Mononuclear cell (primary cell): ENCODE measurements at regions not wholly inside any gene's neighbourhood (a gene's known extent, or its start where the extent isn't known, plus 50 kb on each side); places are given as distances from the start of the nearest gene placed in this dataset.
A peak's percentile ranks its signal among the peaks of the same experiment; 100 is the strongest.

Source experiments
- H3K27me3 ChIP-seq: 2 replicates; pipeline ENCODE4 v1.6.0; 2011; ENCODE audit warnings: low read length, control low read depth; ENCODE audit not compliant: insufficient read depth
- H3K4me1 ChIP-seq: 2 replicates; pipeline ENCODE4 v1.5.1; 2011; ENCODE audit warnings: mild to moderate bottlenecking, low read length, control low read depth; ENCODE audit not compliant: insufficient read depth
- H3K4me3 ChIP-seq: 2 replicates; pipeline ENCODE4 v1.5.1; 2011; ENCODE audit warnings: mild to moderate bottlenecking, low read length, moderate library complexity
- H3K9me3 ChIP-seq: 2 replicates; pipeline ENCODE4 v1.5.1; 2011; ENCODE audit warnings: low read depth, mild to moderate bottlenecking, control low read depth, low read length

DNA sequence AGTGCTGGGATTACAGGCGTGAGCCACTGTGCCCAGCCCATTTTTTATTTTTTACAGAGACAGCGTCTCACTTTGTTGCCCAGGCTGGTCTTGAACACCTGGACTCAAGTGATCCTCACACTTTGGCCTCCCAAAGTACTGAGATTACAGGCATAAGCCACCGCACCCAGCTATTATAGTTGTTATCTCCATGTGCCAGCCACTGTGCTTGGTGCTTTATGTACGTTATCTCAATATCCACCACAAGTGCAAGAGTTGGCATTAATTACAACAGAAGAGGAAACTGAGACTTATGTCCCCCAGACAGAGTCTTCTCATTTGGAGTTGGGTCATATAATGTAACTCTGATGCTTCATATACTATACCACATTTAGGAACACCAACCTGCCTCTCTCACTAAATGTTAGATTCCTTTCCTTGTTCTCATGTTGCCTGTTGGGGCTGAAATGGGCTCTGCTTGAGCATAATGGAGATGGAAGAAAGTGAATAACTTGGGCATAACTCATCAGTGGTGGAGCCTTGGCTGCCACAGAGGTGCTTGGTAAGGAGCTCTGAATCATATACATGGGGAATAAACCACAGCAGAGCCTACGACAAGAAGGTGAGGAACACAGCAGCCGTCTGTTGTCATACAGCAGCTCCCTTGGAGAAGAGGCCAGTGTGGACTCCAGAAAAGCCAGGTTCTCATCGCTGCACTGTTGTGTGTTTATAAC lies 84.3 kb downstream of the SPRY1 start:
- peaks cover 16% of the 10 kb centered on the region for H3K4me1 ChIP-seq
- no peak overlapping the region for H3K4me3 ChIP-seq
- no peaks in the 10 kb centered on the region for H3K9me3 ChIP-seq
- H3K27me3 ChIP-seq, result no peaks in the 10 kb centered on the region

DNA sequence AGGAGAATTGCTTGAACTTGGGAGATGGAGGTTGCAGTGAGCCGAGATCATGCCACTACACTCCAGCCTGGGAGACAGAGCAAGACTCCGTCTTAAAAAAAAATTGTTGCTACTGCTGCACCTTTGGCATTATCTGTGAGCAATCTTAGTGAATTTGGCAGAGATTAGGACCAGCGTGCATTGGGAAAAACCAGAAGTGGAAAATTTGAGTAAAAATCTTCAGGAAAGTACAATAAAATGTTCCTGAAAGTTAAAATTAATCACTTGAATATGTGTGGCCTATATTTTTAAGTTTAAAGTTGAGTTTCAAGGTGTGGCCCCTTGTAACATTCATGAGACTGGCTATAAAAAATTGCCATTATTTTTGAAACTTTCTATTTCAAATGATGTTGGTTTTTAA lies 85.1 kb downstream of the SPRY1 start:
- Histone ChIP-seq H3K4me1 (peaks cover 16% of the 10 kb centered on the region), H3K4me3 (no peak overlapping the region), H3K27me3 (no peaks in the 10 kb centered on the region), H3K9me3 (no peaks in the 10 kb centered on the region)

DNA sequence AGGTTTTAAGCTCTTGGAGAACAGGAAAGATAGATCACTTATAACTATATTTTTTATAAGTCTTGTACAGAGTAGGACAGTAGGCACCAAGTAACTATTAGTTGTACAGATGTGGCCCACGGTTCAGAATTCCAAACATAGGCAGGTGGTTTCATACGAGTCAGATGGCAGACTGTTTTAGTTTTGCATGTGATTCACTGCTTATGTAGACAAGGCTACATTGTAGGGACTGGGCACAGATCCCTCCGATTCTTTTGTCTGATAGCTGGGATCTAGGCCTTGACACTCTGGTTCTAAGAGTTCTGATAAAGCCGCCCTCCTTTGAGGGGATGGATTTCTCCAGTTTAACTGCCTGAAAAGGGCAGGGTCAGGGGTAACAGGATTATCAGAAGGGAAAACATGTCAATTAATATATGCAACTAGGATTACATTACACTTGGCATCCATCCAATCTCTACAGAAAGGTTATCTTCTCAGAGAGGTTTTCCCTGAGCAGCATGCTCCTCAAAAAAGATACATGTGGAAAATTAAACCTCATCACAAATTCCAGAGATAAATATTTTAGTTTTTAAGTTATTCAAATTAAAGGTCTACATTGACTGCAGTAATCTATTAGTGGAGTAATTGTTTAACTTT lies 87.8 kb downstream of the SPRY1 start:
- Histone ChIP-seq H3K4me3 (no peak overlapping the region), H3K9me3 (no peaks in the 10 kb centered on the region), H3K4me1 (peaks cover 10% of the 10 kb centered on the region), H3K27me3 (no peaks in the 10 kb centered on the region)

- Histone ChIP-seq H3K9me3 (no peaks in the 10 kb centered on the region), H3K4me3 (no peak overlapping the region), H3K27me3 (no peaks in the 10 kb centered on the region)
Observed at GRCh38 chr4:123485601-123486000, 89.0 kb downstream of the SPRY1 start.

DNA sequence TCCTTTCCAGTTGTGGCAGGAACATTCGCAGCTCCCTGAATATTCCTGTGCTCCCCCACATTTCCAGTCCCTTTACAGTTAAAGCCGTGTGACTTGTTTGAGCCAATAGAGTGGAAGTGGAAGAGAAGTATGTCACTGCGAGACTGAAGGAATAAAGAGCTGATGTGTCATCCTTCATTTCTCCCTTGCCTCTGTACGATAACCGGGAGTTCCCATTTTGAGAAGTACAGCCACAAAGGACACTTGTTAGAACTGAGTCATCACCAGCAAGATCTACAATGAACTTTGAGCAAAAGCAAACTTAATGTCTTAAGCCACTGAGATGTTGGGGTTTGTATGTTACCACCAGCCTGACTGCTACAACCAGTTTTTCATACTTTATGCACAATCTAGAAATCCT lies 92.3 kb downstream of the SPRY1 start:
- Histone ChIP-seq H3K27me3 (no peaks in the 10 kb centered on the region), H3K4me1 (peaks cover 10% of the 10 kb centered on the region), H3K9me3 (no peaks in the 10 kb centered on the region), H3K4me3 (no peak overlapping the region)

More at GRCh38 chr4:123485601-123486000, 89.0 kb downstream of the SPRY1 start:
- peaks cover 10% of the 10 kb centered on the region for H3K4me1 ChIP-seq

GRCh38 chr4:123495530-123495929 lies 98.9 kb downstream of the SPRY1 start:
- Histone ChIP-seq H3K4me1 (peaks cover 10% of the 10 kb centered on the region), H3K4me3 (no peak overlapping the region), H3K27me3 (no peaks in the 10 kb centered on the region), H3K9me3 (no peaks in the 10 kb centered on the region)

- H3K4me3 ChIP-seq, result no peak overlapping the region
Observed at GRCh38 chr4:123496421-123496820, 99.8 kb downstream of the SPRY1 start.

DNA sequence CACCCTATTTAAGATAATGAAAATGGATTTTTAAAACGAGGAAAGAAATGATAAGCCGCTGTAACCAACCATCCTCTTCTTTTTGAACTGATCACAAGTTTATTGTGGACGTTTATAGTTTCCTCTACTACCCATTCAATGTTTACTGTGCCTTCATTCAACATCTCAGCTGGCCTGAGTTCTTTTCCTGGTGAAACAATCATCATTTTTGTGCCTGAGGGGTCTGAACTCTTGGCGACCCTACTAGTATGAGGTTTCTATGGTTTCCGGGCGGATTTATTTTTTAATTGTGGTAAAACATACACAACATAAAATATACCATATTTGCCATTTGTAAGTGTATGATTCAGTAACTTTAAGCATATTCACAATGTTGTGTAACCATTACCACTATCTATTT lies 100.7 kb downstream of the SPRY1 start:
- no peaks in the 10 kb centered on the region for H3K27me3 ChIP-seq
- no peak overlapping the region for H3K4me3 ChIP-seq
- peaks cover 10% of the 10 kb centered on the region for H3K4me1 ChIP-seq
- H3K9me3 ChIP-seq, result no peaks in the 10 kb centered on the region

More at GRCh38 chr4:123496421-123496820, 99.8 kb downstream of the SPRY1 start:
- H3K4me1 ChIP-seq, result peaks cover 10% of the 10 kb centered on the region
- H3K9me3 ChIP-seq, result no peaks in the 10 kb centered on the region
- no peaks in the 10 kb centered on the region for H3K27me3 ChIP-seq

DNA sequence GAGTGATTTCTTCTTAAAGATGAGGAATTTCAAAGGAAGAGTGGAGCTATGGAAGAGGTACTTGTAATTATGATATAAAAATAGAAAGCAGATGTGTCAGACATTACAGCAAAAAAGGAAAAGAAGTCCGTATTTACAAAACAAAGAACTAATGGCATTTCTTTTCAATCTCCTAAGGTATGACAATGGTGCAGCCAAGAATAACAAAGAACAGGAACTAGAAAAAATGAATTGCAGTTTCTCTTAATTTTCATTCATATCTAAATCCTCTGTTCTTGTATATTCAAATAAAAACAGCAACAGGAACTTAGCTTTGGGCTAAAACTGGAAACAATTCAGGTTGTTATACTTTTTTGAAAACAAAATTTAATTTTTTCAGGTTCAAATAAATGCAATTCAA lies 105.1 kb downstream of the SPRY1 start:
- Histone ChIP-seq H3K27me3 (peaks cover 5% of the 10 kb centered on the region), H3K9me3 (no peaks in the 10 kb centered on the region), H3K4me3 (no peak overlapping the region)

GRCh38 chr4:123503698-123504363 lies 107.2 kb downstream of the SPRY1 start:
- no peaks in the 10 kb centered on the region for H3K9me3 ChIP-seq
- H3K4me1 ChIP-seq, result peaks cover 12% of the 10 kb centered on the region
- H3K27me3 ChIP-seq, result peaks cover 5% of the 10 kb centered on the region
- H3K4me3 ChIP-seq, result no peak overlapping the region

More for the DNA sequence above, 105.1 kb downstream of the SPRY1 start:
- H3K4me1 ChIP-seq, result peaks cover 12% of the 10 kb centered on the region

GRCh38 chr4:123505095-123506010 lies 108.8 kb downstream of the SPRY1 start:
- Histone ChIP-seq H3K4me1 (peaks cover 12% of the 10 kb centered on the region), H3K27me3 (peaks cover 5% of the 10 kb centered on the region), H3K4me3 (peak overlapping the region; percentile 38), H3K9me3 (no peaks in the 10 kb centered on the region)

DNA sequence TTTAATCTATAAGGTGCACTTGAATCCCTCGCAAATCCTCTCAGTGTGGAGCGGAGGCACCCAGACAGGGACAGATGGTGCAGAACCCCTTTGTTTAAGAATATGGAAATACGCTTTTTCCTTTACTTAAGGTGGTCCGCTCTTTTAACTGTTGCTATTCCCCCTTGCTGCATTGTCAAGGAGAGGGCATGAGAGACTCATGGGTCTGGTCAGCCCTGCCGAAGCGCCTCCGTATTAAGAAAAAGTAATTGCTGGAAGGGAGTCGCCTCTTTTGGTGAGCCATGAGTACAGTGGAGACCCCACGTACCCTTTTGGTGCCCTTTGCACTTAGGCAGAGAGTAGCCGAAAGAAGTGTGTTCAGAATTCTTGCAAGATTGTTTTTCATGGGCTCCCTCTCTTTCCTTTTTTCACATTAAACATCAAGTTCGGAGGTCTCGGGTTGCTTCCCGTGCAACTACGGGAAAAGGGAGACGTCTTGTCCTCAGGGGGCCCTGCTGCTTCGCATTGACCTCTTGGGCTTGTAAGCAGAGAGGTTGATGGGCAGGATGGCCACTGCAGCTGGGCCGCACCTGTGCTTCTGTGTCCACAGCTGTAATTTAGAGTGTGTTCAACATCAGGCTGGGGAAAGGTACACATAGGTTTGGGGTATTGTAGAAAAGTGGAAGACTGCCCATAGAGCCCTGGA lies 109.6 kb downstream of the SPRY1 start:
- peaks cover 12% of the 10 kb centered on the region for H3K4me1 ChIP-seq
- peaks cover 5% of the 10 kb centered on the region for H3K27me3 ChIP-seq
- peak overlapping the region; percentile 38 for H3K4me3 ChIP-seq
- H3K9me3 ChIP-seq, result no peaks in the 10 kb centered on the region

- Histone ChIP-seq H3K4me1 (peaks cover 12% of the 10 kb centered on the region), H3K27me3 (peaks cover 5% of the 10 kb centered on the region), H3K4me3 (no peak overlapping the region), H3K9me3 (no peaks in the 10 kb centered on the region)
Observed at GRCh38 chr4:123507376-123507775, 110.8 kb downstream of the SPRY1 start.

DNA sequence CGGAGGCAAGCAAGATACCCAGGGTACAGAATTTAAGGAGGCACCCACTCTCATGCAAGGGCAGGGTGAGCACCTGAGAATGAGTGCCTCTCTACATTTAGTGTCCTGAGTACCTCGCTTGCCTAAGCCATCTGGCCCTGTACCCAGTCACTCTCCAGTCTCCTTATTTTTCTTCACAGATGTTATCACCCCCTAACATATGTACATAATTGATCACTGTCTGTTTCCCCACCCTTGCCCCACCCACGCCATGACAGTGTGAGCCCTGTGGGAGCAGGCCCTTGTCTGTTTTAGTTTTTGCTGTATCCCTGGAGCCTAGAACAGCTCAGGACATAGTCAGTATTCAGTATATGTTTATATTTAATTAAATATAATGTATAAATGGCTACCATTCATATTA lies 113.6 kb downstream of the SPRY1 start:
- H3K27me3 ChIP-seq, result no peaks in the 10 kb centered on the region
- peaks cover 10% of the 10 kb centered on the region for H3K4me1 ChIP-seq
- no peak overlapping the region for H3K4me3 ChIP-seq
- H3K9me3 ChIP-seq, result no peaks in the 10 kb centered on the region
